Iris pigment epithelial cell (primary cell): ENCODE measurements at regions not wholly inside any gene's neighbourhood (a gene's known extent, or its start where the extent isn't known, plus 50 kb on each side); places are given as distances from the start of the nearest gene placed in this dataset.
"Not testable (repeated sequence)": the region's sequence is repeated elsewhere in the genome, so short reads cannot be mapped to it uniquely, and the experiment has no call there.

Experiments
- DNase-seq: peaks from one replicate; pipeline ENCODE4 v3.0.0-alpha.2; 2011; ENCODE audit warnings: low read depth

DNA sequence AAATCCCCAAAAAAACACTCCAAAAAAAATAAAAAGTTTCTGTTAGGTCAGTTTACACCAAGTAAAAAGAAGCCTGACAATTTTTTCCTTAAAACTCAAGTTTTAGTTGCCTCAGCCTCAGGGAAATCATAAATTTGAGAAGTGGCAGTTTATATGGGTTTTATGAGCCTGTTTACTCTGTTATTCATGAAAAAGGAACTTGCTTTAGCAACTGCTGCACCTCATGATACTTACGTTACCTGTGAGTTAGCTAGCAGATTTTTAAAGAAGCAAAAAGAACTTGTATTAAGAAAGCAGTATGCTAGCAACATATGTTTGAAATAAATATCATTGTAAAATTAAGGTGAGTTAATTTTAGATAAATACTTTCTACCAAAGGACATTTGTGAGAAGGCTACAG, 1264.5 kb upstream of the PHF14 start:
- DNase-seq, result no peak

DNA sequence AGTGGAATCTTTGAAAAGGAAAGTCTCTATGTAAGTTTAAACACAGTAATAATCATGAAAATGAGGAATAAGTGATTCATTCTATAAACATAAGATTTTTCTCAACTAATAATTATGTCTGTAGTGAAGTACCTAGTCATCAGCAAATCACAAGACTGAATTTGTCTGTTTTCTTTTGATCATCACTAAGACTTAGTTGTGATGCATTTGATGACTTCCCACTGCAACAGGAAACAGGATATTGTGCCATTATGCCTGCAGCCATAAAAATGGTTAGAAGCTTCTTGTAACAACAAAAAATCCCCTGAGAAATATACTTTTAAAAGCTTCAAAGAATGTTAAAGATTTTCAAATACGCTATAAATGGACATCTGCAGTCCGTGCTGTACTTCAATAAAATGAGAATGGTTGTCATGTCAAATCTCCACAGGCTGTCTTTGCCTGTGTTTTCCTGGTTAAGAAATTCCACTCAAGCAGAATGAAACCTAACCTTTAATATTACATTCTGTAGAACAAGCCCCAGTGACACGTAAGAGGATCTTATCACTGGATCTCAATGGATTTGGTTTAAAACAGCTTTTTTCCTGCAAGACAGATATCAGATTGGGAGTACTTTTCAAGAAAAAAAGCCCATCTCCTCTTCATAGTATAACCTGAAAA, 1262.3 kb upstream of the PHF14 start:
- no peak for DNase-seq

DNA sequence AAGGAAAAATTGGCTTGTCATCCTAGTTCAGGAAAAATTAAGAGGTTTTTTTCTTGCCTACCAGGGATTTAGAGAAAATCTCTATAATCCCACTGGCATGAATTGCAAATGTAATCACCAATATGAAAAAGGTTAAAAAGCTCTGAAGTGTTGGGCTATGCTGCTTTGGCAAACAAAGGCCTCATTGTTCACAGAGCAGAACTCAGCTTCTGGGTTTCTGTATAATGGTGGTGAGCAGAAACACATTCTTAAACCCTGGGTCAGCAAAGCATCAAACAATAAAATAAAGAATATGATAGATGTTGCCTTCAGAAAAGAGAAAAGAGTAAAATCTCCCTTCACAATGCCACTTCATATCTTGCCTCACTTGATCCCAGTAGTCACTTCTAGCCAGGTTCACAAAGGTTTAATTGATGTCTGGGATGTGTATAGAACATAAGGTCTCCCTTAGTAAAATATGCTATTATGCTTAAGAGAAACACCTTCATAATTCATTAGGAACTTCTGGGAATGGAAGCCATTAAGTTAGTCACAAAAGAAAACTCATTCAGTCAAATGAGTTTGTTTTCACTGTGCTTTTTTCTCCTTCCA, 1255.5 kb upstream of the PHF14 start:
- no peak for DNase-seq

DNA sequence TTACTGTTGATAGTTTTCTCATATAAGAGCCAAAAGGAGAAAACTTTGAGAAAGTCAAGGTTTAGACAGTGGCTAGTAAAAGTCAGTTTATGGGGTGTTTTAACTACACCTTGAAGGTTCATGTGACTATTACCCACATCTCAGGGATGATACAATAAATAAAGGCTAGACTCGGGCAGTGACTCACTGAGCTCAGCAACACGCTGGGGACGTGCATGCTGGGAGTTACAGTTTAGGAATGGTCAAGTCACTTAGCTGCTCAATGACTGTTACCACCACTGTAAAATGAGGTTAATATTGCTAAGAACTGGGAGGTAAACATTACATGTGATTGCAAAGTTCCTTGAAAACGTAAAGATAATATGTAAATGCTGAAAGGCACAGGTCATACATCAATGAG, 1254.4 kb upstream of the PHF14 start:
- peak; percentile 0 for DNase-seq

DNA sequence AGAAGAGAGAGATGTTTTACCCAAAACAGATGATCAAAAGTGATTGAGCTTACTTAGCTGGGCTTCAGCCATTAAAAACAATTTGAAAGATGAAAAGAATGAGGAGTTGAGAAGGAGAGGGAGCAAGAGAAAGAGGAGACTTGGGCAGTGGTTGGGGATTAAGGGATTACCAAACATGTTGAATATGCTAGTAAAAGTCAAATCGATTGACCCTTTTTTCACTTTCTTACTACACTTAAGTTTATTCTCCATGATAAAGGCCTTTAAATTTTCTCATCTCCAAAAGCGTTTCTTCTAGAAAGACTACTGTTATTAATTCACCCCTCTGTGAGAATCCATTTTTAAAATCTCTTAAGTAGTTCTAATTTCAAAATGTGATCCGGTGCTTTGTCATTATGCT, 1254.0 kb upstream of the PHF14 start:
- DNase-seq, result no peak

DNA sequence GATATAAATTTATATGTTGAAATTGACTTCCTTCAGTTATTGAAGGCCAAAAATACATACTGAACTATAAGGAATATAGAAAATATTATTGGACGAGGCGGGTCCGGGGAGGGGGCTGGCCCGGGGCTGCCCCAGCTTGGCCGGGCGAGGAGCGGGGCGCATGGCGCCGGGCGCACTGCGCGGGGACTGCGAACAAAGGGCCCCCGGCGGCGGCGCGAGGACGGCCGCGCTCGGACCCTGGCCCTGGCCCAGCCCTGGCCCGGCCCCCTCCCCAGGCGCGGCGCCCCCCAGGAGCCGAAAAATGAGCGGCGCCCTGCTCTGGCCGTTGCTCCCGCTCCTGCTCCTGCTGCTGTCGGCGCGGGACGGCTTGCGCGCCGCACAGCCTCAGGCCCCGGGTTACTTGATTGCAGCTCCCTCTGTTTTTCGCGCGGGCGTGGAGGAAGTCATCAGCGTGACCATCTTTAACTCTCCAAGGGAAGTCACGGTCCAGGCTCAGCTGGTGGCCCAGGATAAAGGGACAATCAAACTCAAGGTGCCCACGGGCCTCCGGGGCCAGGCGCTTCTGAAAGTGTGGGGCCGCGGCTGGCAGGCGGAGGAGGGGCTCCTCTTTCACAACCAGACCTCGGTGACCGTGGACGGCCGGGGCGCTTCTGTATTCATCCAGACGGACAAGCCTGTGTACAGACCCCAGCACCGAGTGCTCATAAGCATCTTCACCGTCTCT, 1247.6 kb upstream of the PHF14 start:
- not testable (repeated sequence) for DNase-seq

DNA sequence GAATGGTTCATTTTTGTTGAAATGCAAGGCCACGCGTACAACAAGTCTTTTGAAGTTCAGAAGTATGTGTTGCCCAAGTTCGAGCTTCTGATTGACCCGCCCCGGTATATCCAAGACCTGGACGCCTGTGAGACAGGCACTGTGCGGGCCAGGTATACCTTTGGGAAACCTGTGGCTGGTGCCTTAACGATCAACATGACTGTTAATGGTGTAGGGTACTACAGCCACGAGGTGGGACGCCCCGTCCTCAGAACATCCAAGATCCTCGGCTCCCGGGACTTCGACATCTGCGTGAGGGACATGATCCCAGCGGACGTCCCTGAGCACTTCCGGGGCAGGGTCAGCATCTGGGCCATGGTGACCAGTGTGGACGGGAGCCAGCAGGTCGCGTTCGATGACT, 1246.9 kb upstream of the PHF14 start:
- DNase-seq, result not testable (repeated sequence)

DNA sequence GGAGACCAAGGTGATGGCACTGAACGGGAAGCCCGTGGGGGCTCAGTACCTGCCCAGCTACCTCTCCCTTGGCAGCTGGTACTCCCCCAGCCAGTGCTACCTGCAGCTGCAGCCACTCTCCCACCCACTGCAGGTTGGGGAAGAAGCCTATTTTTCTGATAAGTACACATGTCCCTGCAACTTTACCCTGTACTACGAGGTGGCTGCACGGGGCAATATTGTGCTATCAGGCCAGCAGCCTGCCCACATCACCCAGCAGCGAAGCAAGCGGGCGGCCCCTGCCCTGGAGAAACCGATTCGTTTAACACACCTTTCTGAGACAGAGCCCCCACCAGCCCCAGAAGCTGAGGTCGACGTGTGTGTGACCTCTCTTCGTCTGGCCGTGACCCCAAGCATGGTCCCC, 1246.2 kb upstream of the PHF14 start:
- DNase-seq, result not testable (repeated sequence)

DNA sequence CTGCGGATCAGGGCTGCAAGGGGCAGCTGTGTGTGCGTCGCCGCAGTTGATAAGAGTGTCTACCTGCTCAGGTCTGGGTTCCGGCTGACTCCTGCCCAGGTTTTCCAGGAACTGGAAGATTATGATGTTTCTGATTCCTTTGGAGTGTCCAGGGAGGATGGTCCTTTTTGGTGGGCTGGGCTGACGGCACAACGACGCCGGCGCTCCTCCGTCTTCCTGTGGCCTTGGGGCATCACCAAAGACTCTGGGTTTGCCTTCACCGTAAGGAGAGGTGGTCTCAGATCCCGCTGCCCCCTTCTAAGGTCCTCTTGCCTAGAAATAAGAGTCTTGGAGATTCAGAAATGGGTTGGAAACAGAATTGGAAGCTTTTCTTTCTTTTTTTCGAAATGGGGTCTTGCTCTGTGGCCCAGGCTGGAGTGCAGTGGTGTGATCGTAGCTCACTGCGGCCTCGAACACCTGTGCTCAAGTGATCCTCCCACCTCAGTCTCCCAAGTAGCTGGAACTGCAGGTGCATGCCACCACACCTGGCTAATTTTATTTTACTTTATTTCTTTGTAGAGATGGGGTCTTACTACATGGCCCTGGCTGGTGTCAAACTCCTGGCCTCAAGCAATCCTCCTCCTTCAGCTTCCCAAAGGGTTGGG, 1245.5 kb upstream of the PHF14 start:
- DNase-seq, result not testable (repeated sequence)

DNA sequence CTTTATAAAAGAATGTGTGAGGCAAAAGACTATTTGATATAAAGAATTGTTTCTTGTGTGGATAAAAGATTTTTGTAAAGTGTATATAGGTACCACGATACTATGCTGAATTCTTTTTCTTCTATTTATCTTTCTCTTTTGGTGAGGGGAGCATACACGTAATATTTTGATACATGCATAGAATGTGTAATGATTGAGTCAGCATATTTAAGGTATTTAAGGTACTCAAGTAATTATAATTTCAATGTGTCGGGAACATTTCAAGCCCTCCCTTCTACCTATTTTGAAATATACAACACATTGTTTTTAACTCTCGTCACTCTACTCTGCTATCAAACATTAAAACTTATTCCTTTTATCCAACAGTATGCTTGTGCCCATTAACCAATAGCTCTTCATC, 1221.6 kb upstream of the PHF14 start:
- no peak for DNase-seq

DNA sequence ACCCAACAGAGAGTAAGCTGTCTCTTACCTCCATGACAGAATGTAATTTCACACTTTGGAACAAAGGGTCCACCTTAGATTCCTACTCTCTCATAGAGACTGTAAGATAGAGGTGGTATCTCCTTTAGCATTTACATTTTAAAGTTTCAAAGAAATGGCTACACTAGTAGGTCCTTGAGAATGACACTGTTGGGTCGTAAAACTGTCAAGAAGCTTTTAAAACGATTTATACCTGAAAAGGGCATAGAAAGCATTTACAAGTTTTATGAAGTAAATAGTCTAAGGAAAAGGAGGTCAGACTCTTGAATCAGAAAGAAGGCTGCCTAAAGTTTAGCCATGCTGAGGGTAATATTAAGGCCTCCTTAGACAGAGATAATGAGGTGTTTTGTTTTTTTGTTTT, 1212.4 kb upstream of the PHF14 start:
- DNase-seq, result no peak

DNA sequence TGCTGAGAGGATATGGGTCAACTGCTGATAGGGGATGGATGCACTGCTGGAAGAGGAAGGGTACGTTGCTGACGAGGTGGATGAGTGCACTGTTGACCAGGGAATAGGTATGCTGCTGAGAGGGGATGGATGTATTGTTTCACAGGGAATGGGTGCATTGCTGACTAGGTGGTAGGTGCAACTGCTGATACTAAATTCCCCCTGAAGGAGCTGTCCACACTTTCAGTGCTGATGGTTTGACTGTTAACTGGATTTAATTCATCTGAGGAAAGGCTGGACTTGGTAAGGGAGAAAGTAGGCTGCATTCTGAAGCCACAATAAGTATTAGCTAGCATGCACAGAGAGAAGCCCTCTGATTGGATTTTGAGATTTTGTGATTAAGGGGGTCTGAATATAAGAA, 1196.8 kb upstream of the PHF14 start:
- no peak for DNase-seq

DNA sequence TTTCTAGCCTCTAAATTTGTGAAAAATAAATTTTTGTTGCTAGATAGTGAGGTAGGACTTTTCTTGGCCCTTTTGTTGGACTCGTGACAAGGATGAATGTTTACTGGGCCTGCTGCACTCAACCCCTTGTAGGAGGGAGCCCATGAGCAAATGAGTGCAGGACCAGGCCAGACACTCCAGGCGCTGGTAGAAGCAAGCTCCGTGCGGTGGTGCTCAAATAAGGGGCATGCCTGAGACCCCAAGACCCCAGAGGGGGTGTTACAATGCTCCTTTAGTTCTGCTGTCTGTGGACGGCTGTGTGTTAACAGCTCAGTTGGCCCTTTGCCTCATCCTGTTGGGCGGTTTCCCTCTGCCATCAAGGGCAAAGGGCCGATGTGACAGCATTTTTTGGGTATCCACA, 1195.3 kb upstream of the PHF14 start:
- no peak for DNase-seq

DNA sequence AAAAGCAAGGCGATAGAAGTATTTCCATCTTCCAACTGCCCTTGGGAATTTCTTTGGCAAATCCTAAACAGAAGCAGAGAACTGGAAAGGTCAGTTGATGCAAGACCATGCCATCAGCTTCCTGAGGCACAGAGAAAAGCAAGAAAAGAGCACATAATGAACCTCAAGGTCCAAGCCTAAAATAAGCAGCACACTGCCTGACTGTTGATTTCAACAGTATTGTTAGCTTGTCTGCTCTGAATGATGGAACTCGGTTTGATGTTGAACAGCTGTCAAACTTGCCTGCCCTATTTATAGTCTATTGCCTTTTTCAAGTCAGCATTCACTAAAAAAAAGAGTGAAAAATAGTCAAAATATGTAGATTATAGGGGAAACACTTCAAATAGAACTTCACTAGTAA, 1192.0 kb upstream of the PHF14 start:
- DNase-seq, result no peak

DNA sequence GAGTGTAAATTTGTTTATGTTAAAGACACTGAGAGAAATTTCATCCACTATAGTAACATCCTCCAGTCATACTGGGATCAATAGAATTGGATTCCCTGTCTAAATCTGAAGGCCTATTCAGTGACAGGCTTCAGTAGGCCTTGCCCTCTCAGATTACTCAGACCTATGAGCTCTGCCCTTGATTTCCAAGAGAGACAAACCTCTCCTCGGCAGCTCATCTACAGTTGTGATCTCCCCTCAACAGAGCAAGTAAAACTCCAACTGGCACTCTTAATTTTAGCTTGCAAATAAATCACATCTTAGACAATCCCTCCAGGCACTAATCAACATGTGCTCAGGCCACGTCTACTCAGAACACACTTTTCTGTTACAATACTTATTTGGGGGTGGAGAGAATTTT, 1191.4 kb upstream of the PHF14 start:
- no peak for DNase-seq

DNA sequence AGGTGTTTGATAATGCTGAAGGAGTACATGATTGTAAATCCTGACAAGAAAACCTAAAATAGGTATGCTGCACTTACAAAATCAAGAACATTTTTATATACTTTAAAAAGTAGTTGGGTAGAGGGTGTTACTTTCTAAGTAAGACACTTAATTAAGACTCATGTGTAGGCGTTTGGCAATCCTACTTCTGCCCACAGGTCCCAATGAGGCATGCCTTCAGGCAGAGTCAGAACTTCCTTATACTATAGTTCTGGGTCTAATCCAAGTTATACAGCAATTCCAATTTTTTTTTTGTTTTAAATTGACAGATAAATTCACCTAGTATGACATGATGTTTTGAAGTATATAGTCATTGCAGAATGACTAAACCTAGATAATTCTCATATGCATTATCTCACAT, 1188.5 kb upstream of the PHF14 start:
- DNase-seq, result no peak

DNA sequence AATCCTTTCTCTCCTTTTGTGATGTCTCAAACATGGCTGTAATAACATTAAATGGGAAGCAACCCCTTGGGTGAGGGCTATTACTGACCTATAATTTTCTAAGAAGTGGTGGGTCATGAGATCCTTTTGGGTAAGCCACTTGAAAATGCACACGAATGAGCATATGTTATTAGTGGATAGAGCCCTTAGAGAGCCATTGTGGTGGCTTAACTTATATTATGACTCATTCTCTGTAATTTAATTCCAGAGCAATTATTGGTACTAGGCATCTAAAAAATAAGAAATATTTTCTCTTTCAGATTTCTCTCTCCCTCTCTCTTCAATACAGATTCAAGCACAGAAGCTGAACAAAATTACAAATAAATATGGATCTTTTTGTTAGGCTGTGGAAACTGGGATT, 1177.4 kb upstream of the PHF14 start:
- DNase-seq, result no peak

DNA sequence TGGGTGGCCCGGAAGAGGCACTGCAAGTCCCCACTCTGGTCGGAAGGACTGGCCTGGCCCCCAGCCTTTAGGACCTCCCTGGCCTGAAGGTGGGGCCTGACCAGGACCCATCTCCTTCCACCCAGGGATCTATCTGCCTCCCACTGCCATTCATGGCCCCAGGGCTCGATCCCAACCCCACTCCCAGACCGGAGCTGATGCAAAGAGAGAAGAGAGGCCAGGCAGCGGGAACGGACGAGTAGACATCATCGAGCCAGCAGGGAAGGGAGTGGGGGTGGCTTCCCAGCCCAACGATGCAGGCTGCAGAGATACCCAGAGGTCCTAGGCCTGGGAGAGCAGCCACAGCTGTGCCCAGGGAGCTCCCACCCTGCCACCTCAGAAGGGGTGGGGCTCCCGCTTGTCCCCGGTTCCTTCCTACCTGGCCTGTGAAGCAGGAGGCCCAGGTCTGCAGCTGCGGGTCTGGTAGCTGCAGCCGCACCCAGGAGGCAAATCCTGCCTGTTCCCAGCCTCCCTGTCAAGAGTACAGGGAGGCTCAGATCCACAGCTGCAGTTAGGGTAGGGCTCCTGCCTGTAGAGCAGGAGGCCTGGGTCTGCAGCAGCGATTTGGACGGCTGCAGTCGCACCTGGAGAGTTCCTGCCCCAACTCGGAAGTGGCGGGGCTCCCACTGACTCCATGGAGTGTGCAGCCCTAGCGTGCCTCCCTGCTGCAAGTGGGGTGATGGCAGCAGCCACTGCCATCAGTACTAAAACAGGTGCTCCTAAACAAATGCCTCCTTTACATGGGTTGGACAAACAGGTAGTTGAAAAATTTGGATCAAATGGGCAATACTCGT, 1151.0 kb upstream of the PHF14 start:
- no peak for DNase-seq

DNA sequence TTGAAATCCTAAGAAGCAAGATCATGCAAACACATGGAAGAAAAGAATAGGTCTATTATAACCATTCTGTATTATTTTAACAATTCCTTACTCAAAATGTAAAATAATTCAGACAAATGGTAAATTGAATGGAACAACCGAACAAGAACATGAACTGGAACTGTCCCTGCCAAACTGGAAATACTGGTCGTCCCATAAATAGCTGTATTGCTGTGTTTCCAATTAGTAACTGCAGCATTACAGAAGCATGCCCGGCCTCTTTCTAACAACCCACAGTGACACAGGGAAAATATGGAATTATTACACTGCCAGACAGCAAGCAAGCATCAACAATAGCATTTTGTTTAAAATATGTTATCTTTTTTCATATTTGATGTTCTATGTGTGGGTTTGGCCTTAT, 1138.5 kb upstream of the PHF14 start:
- no peak for DNase-seq

DNA sequence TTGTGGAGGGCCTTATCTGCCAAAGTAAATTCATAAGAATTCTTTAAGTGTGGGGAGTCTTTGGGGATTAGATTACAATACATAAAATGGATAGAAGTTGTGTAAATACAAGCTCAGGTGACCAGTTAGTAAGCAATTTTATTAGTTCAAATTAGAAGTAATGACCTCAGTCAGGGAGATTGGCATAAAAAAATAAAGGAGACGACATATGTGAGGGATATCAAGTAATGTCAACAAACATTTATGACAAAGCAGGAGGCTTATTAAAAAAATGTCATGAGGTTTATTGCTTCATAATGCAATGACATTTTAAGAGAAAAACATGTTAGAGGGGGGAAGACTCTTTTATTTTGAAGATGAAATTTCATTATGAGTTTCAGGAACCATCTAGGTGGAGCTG, 1137.0 kb upstream of the PHF14 start:
- DNase-seq, result no peak

DNA sequence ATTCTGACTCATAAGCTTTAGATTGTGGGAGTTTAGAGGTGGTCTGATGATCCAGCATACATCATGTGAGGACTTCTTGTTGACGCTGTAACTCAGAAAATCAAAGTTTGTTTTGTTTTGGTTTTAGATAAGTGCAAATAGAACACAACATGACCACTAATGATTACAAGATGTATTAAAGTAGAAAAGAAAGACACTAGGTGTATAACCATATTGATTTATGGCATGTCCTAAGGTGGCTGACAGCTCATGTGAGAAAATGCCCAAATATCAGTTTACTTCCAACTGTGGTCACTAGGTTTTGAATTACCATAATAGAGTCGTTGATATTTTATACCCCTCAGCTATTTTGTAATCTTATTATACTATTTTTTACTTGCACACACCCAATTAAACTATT, 1131.4 kb upstream of the PHF14 start:
- DNase-seq, result no peak

DNA sequence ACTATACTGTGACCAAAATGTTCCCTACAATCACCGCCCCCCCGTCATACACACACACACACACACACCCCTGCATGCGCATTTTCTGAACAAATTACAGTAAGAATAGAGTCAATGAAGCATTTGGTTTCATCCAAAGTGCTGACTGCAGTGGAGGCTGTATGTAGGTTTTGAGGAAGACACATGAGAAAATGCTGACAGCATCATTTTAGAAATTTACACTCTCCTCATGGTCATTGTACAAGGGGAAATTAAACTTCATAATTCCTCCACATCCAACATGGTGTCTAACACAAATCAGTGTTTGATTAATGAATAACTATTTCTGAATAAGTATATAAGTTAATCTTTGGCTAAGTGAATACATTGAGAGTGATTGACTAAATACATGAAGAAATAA, 1126.8 kb upstream of the PHF14 start:
- DNase-seq, result no peak
